SK-N-SH treated with all-trans-retinoic acid at 6 μM for 48 hours (cell line): ENCODE measurements at regions not wholly inside any gene's neighbourhood (a gene's known extent, or its start where the extent isn't known, plus 50 kb on each side); places are given as distances from the start of the nearest gene placed in this dataset.

Source experiments
- ATAC-seq: fragments of 200-7000 bp; cut with Tn5 transposase; 3 replicates; pipeline ENCODE4 v1.9.1; 2020; ENCODE audit warnings: mild to moderate bottlenecking, moderate library complexity
- ARNTL ChIP-seq: fragments of 450-650 bp; formaldehyde crosslinking; IDR thresholded peaks from 2 replicates; pipeline ENCODE4 v1.5.0; 2020; ENCODE audit warnings: low read depth, mild to moderate bottlenecking, moderate library complexity, borderline replicate concordance
- BACH2 ChIP-seq: fragments of 250-450 bp; sonication (Bioruptor Pico); IDR thresholded peaks from 2 replicates; pipeline ENCODE4 v1.9.0; 2021; ENCODE audit warnings: mild to moderate bottlenecking, borderline replicate concordance
- CREB5 ChIP-seq: fragments of 250-450 bp; sonication (Bioruptor Pico); IDR thresholded peaks from 2 replicates; pipeline ENCODE4 v1.5.1; 2020; ENCODE audit warnings: low read depth, mild to moderate bottlenecking, moderate library complexity
- CSDC2 ChIP-seq: fragments of 250-450 bp; sonication (Bioruptor Pico); IDR thresholded peaks from 2 replicates; pipeline ENCODE4 v1.5.0; 2020; ENCODE audit warnings: mild to moderate bottlenecking, moderate library complexity
- ESRRG ChIP-seq: fragments of 250-450 bp; sonication (Bioruptor Pico); IDR thresholded peaks from 2 replicates; pipeline ENCODE4 v1.6.1; 2021; ENCODE audit warnings: mild to moderate bottlenecking
- ISL1 ChIP-seq: fragments of 250-450 bp; sonication (Bioruptor Pico); IDR thresholded peaks from 2 replicates; pipeline ENCODE4 v2.1.2; 2022; ENCODE audit warnings: mild to moderate bottlenecking, moderate library complexity
- OSR1 ChIP-seq: fragments of 250-450 bp; sonication (Bioruptor Pico); IDR thresholded peaks from 2 replicates; pipeline ENCODE4 v1.8.0; 2022; ENCODE audit warnings: moderate library complexity, mild to moderate bottlenecking, inconsistent platforms
- PATZ1 ChIP-seq: fragments of 250-450 bp; sonication (Bioruptor Pico); IDR thresholded peaks from 2 replicates; pipeline ENCODE4 v1.8.0; 2020; ENCODE audit warnings: mild to moderate bottlenecking, moderate library complexity, borderline replicate concordance
- PPARA ChIP-seq: fragments of 250-450 bp; sonication (Bioruptor Pico); IDR thresholded peaks from 2 replicates; pipeline ENCODE4 v1.5.0; 2020; ENCODE audit warnings: mild to moderate bottlenecking, borderline replicate concordance
- SNAI2 ChIP-seq: fragments of 250-450 bp; sonication (Bioruptor Pico); IDR thresholded peaks from 2 replicates; pipeline ENCODE4 v1.5.0; 2020; ENCODE audit warnings: mild to moderate bottlenecking, moderate library complexity
- TOX ChIP-seq: fragments of 250-450 bp; sonication (Bioruptor Pico); IDR thresholded peaks from 2 replicates; pipeline ENCODE4 v1.8.0; 2021; ENCODE audit warnings: mild to moderate bottlenecking, moderate library complexity, borderline replicate concordance
- ZC3H10 ChIP-seq: fragments of 250-450 bp; sonication (Bioruptor Pico); IDR thresholded peaks from 2 replicates; pipeline ENCODE4 v1.5.1; 2021; ENCODE audit warnings: mild to moderate bottlenecking, moderate library complexity
- ZFP3 ChIP-seq: fragments of 250-450 bp; sonication (Bioruptor Pico); IDR thresholded peaks from 2 replicates; pipeline ENCODE4 v1.5.0; 2020; ENCODE audit warnings: mild to moderate bottlenecking, moderate library complexity
- ZFP30 ChIP-seq: fragments of 450-650 bp; formaldehyde crosslinking; IDR thresholded peaks from 2 replicates; pipeline ENCODE4 v1.5.0; 2022; ENCODE audit warnings: mild to moderate bottlenecking, moderate library complexity
- ZNF565 ChIP-seq: fragments of 450-650 bp; formaldehyde crosslinking; conservative IDR thresholded peaks from 2 replicates; pipeline ENCODE4 v1.5.0; 2020; ENCODE audit warnings: low read depth, mild to moderate bottlenecking, moderate library complexity
- ZNF8 ChIP-seq: fragments of 450-650 bp; formaldehyde crosslinking; IDR thresholded peaks from 2 replicates; pipeline ENCODE4 v1.5.0; 2020; ENCODE audit warnings: mild to moderate bottlenecking, moderate library complexity
- TF ChIP-seq, protein P1 (sequence below): fragments of 250-450 bp; sonication (Bioruptor Pico); IDR thresholded peaks from 2 replicates; pipeline ENCODE4 v1.5.0; 2020; ENCODE audit warnings: mild to moderate bottlenecking, moderate library complexity
- TF ChIP-seq, protein P2 (sequence below): fragments of 250-450 bp; sonication (Bioruptor Pico); IDR thresholded peaks from 2 replicates; pipeline ENCODE4 v1.8.0; 2021; ENCODE audit warnings: low read depth, mild to moderate bottlenecking, moderate library complexity, borderline replicate concordance

DNA sequence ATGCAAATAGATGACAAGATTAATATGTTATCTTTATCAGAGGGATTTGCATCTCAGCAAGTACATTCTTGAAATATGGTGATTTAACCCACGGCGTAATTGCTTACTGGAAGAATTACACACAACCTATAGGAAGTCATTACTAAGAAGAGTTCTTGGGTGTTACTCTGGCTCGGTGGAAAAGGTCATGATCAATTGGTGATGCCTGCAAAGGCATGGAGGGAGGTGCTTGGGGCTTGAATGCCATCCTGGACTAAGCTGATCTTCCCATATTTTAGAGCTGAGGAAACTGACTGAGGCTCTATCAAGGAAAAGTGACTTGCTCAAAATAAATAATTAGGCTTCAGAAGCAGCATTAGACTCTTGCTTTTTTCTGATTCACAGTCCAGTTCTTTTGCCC, 137.5 kb upstream of the JUN start:
- no peak for TF ChIP-seq ISL1
- TF ChIP-seq OSR1 (CRISPR knock-in tag) = no peak
- TF ChIP-seq, protein P1, sequence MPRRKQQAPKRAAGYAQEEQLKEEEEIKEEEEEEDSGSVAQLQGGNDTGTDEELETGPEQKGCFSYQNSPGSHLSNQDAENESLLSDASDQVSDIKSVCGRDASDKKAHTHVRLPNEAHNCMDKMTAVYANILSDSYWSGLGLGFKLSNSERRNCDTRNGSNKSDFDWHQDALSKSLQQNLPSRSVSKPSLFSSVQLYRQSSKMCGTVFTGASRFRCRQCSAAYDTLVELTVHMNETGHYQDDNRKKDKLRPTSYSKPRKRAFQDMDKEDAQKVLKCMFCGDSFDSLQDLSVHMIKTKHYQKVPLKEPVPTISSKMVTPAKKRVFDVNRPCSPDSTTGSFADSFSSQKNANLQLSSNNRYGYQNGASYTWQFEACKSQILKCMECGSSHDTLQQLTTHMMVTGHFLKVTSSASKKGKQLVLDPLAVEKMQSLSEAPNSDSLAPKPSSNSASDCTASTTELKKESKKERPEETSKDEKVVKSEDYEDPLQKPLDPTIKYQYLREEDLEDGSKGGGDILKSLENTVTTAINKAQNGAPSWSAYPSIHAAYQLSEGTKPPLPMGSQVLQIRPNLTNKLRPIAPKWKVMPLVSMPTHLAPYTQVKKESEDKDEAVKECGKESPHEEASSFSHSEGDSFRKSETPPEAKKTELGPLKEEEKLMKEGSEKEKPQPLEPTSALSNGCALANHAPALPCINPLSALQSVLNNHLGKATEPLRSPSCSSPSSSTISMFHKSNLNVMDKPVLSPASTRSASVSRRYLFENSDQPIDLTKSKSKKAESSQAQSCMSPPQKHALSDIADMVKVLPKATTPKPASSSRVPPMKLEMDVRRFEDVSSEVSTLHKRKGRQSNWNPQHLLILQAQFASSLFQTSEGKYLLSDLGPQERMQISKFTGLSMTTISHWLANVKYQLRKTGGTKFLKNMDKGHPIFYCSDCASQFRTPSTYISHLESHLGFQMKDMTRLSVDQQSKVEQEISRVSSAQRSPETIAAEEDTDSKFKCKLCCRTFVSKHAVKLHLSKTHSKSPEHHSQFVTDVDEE (CRISPR knock-in tag) = no peak
- TF ChIP-seq PPARA (CRISPR knock-in tag) = no peak
- TF ChIP-seq CREB5 (CRISPR knock-in tag) = no peak
- TF ChIP-seq BACH2 (CRISPR knock-in tag) = no peak
- no peak for TF ChIP-seq ZFP30
- no peak for TF ChIP-seq ZC3H10
- no peak for TF ChIP-seq CSDC2 (CRISPR knock-in tag)
- TF ChIP-seq SNAI2 = no peak
- no peak for TF ChIP-seq ZNF8 (CRISPR knock-in tag)
- TF ChIP-seq, protein P2, sequence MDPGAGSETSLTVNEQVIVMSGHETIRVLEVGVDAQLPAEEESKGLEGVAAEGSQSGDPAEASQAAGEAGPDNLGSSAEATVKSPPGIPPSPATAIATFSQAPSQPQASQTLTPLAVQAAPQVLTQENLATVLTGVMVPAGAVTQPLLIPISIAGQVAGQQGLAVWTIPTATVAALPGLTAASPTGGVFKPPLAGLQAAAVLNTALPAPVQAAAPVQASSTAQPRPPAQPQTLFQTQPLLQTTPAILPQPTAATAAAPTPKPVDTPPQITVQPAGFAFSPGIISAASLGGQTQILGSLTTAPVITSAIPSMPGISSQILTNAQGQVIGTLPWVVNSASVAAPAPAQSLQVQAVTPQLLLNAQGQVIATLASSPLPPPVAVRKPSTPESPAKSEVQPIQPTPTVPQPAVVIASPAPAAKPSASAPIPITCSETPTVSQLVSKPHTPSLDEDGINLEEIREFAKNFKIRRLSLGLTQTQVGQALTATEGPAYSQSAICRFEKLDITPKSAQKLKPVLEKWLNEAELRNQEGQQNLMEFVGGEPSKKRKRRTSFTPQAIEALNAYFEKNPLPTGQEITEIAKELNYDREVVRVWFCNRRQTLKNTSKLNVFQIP (CRISPR knock-in tag) = no peak
- no peak for TF ChIP-seq TOX
- TF ChIP-seq ESRRG (CRISPR knock-in tag) = no peak
- no peak for TF ChIP-seq ZNF565 (CRISPR knock-in tag)
- TF ChIP-seq, all 23 proteins: peak for 0
- ATAC-seq = no peak

GRCh38 chr1:58921751-58922150, 137.9 kb upstream of the JUN start:
- ATAC-seq = no peak
- TF ChIP-seq PATZ1 (CRISPR knock-in tag) = no peak
- no peak for TF ChIP-seq ZFP3 (CRISPR knock-in tag)
- TF ChIP-seq OSR1 (CRISPR knock-in tag) = no peak
- TF ChIP-seq ZC3H10 = no peak
- no peak for TF ChIP-seq ARNTL (CRISPR knock-in tag)
- no peak for TF ChIP-seq CREB5 (CRISPR knock-in tag)
- TF ChIP-seq ZNF8 (CRISPR knock-in tag) = no peak
- TF ChIP-seq, protein P1 (CRISPR knock-in tag) = no peak
- TF ChIP-seq ZFP30 = no peak
- no peak for TF ChIP-seq TOX
- no peak for TF ChIP-seq ISL1
- TF ChIP-seq, all 23 proteins: peak for 0
